ENCODE measurements at regions not wholly inside any gene's neighbourhood (a gene's known extent, or its start where the extent isn't known, plus 50 kb on each side); places are given as distances from the start of the nearest gene placed in this dataset.
A peak's percentile ranks its signal among the peaks of the same experiment; 100 is the strongest.

DNA sequence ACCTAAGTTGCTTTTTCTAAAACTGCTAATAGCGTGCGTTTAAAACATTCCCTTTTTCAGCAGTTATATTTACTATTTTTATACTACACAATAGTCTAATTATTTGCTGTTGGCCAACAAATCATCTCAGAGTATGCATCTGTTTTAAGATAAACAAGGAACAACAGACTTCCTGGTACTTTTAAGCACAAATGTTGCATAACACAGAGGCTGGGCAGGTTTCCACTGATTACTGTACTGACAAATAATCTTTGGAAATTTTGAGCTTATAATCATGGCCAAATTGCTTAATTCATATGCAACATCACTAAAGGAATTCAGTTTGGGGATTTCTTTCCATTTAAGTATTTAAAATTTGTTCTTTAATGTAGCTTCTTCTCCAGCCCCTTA, 737.4 kb upstream of the SALL3 start:
- TF ChIP-seq POLR2AphosphoS5 (IDR thresholded peaks at IDR 0.05; ENCODE audit: insufficient read depth in 1 of 2, low read depth in 1 of 2) = peak in 1 of 2 donors; percentile 39
- TF ChIP-seq, protein P1, sequence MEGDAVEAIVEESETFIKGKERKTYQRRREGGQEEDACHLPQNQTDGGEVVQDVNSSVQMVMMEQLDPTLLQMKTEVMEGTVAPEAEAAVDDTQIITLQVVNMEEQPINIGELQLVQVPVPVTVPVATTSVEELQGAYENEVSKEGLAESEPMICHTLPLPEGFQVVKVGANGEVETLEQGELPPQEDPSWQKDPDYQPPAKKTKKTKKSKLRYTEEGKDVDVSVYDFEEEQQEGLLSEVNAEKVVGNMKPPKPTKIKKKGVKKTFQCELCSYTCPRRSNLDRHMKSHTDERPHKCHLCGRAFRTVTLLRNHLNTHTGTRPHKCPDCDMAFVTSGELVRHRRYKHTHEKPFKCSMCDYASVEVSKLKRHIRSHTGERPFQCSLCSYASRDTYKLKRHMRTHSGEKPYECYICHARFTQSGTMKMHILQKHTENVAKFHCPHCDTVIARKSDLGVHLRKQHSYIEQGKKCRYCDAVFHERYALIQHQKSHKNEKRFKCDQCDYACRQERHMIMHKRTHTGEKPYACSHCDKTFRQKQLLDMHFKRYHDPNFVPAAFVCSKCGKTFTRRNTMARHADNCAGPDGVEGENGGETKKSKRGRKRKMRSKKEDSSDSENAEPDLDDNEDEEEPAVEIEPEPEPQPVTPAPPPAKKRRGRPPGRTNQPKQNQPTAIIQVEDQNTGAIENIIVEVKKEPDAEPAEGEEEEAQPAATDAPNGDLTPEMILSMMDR (IDR thresholded peaks at IDR 0.05) = no peak

Measured in vagina (tissue), 2 donors.